GM21825 (cell line): ENCODE measurements at regions not wholly inside any gene's neighbourhood (a gene's known extent, or its start where the extent isn't known, plus 50 kb on each side); places are given as distances from the start of the nearest gene placed in this dataset.
A peak's percentile ranks its signal among the peaks of the same experiment; 100 is the strongest.

Experiments used
- ATAC-seq: cut with Tn5 transposase; IDR thresholded peaks from one replicate; pipeline ENCODE4 v1.9.1; 2021; ENCODE audit warnings: mild to moderate bottlenecking, moderate library complexity; ENCODE audit not compliant: unreplicated experiment

GRCh38 chr4:11342401-11342800 lies 86.3 kb downstream of the HS3ST1 start:
- ATAC-seq: no peak

GRCh38 chr4:11341337-11342043 lies 87.2 kb downstream of the HS3ST1 start:
- ATAC-seq: no peak

- ATAC-seq: no peak
Observed at GRCh38 chr4:11338956-11339782, 89.5 kb downstream of the HS3ST1 start.

GRCh38 chr4:11337287-11337686 lies 91.4 kb downstream of the HS3ST1 start:
- no peak for ATAC-seq

GRCh38 chr4:11336435-11336834 lies 92.3 kb downstream of the HS3ST1 start:
- no peak for ATAC-seq

GRCh38 chr4:11334887-11335286 lies 93.8 kb downstream of the HS3ST1 start:
- no peak for ATAC-seq

GRCh38 chr4:11328401-11328800 lies 100.3 kb downstream of the HS3ST1 start:
- no peak for ATAC-seq

GRCh38 chr4:11326021-11326420 lies 102.7 kb downstream of the HS3ST1 start:
- ATAC-seq: no peak

GRCh38 chr4:11323771-11324170 lies 104.9 kb downstream of the HS3ST1 start:
- no peak for ATAC-seq

GRCh38 chr4:11313157-11313943 lies 115.3 kb downstream of the HS3ST1 start:
- ATAC-seq: no peak

- ATAC-seq: no peak
Observed at GRCh38 chr4:11312389-11312788, 116.3 kb downstream of the HS3ST1 start.

- ATAC-seq: no peak
Observed at GRCh38 chr4:11301075-11301660, 127.5 kb downstream of the HS3ST1 start.

- no peak for ATAC-seq
Observed at GRCh38 chr4:11299836-11300235, 128.9 kb downstream of the HS3ST1 start.

- no peak for ATAC-seq
Observed at GRCh38 chr4:11299016-11299415, 129.7 kb downstream of the HS3ST1 start.

- no peak for ATAC-seq
Observed at GRCh38 chr4:11298451-11298850, 130.2 kb downstream of the HS3ST1 start.

GRCh38 chr4:11297627-11298026 lies 131.1 kb downstream of the HS3ST1 start:
- no peak for ATAC-seq

GRCh38 chr4:11297201-11297600 lies 131.5 kb downstream of the HS3ST1 start:
- ATAC-seq: no peak

- ATAC-seq: no peak
Observed at GRCh38 chr4:11293866-11294265, 134.8 kb downstream of the HS3ST1 start.

- no peak for ATAC-seq
Observed at GRCh38 chr4:11287055-11287454, 141.6 kb downstream of the HS3ST1 start.

GRCh38 chr4:11286533-11286932 lies 142.2 kb downstream of the HS3ST1 start:
- ATAC-seq: peak; percentile 87

- ATAC-seq: no peak
Observed at GRCh38 chr4:11281720-11282119, 147.0 kb downstream of the HS3ST1 start.
